Activated naive CD8-positive, alpha-beta T cell treated with anti-CD3 and anti-CD28 coated beads, Interleukin-2, amount 10 ng/mL, durations not matched to agents 7 days and 5 days (primary cell): ENCODE measurements at regions not wholly inside any gene's neighbourhood (a gene's known extent, or its start where the extent isn't known, plus 50 kb on each side); places are given as distances from the start of the nearest gene placed in this dataset.

Source experiments
- ATAC-seq: fragments of 150-1000 bp; cut with Tn5 transposase; one replicate; pipeline ENCODE4 v1.10.0; 2021; ENCODE audit warnings: low read depth, moderate library complexity
- POLR2A ChIA-PET: fragments of 350-600 bp; sonication (Branson Sonifier 250); formaldehyde crosslinking; loops from one replicate; lab custom pipeline; 2021; ENCODE audit warnings: antibody characterized with exemption; lab: Charles Lee
- DNase-seq: peaks from one replicate; pipeline ENCODE4 v3.0.0; 2021
- H3K27ac Mint-ChIP-seq: one replicate; pipeline ENCODE4 v1.8.0; 2022; ENCODE audit warnings: mild to moderate bottlenecking, mixed read lengths
- H3K27me3 Mint-ChIP-seq: one replicate; pipeline ENCODE4 v1.8.0; 2022; ENCODE audit warnings: mild to moderate bottlenecking, moderate library complexity, mixed read lengths
- H3K36me3 Mint-ChIP-seq: one replicate; pipeline ENCODE4 v1.8.0; 2021; ENCODE audit warnings: mild to moderate bottlenecking, mixed read lengths
- H3K4me1 Mint-ChIP-seq: one replicate; pipeline ENCODE4 v1.8.0; 2021; ENCODE audit warnings: mixed read lengths
- H3K4me3 Mint-ChIP-seq: one replicate; pipeline ENCODE4 v1.8.0; 2022; ENCODE audit warnings: mild to moderate bottlenecking, moderate library complexity, mixed read lengths
- H3K9me3 Mint-ChIP-seq: one replicate; pipeline ENCODE4 v1.8.0; 2021; ENCODE audit warnings: mixed read lengths

DNA sequence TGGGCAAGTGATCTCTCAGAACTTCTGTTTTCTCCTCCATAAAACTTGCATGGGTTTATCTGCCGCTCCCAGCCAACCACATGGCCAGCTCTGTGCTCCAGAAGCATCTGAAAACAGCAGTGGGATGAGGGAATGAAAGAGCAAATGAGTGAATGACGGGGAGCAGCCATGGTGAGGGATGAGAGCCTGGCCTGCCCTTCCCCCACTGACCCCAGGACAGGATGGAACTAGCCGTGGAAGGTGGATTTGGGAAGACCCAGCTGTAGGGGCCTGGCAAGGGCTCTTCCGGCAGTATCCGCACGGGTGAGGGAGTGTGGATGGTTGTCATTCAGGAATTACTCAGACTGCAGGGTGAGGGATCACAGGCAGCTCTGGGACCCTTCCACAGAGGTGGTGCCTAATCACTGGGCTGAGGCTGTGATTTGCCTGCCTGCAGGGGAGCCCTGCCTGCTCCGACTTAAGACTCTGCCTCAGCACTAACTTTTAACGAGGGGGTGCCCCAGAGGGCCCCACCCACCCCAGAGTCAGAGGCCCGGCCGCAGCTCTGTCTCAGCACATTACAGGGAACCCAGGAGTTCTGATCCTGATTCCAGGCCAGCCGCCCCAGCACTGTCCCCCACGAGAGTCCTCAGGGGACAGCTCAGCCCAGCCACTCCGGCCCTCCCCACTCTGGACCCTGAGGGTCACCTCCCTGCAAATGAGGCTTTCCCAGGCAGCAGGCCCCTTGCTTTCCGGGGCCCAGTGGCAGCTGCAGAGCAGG, 136.8 kb upstream of the C14orf180 start:
- DNase-seq (no peak), ATAC-seq (no peak)
- Mint-ChIP-seq H3K27me3 (peaks cover 1% of the 10 kb centered on the region), H3K27ac (no peak overlapping the region), H3K36me3 (no peaks in the 10 kb centered on the region), H3K4me1 (no peaks in the 10 kb centered on the region), H3K4me3 (no peak overlapping the region), H3K9me3 (peaks cover 6% of the 10 kb centered on the region)
- POLR2A ChIA-PET = no interaction called here

DNA sequence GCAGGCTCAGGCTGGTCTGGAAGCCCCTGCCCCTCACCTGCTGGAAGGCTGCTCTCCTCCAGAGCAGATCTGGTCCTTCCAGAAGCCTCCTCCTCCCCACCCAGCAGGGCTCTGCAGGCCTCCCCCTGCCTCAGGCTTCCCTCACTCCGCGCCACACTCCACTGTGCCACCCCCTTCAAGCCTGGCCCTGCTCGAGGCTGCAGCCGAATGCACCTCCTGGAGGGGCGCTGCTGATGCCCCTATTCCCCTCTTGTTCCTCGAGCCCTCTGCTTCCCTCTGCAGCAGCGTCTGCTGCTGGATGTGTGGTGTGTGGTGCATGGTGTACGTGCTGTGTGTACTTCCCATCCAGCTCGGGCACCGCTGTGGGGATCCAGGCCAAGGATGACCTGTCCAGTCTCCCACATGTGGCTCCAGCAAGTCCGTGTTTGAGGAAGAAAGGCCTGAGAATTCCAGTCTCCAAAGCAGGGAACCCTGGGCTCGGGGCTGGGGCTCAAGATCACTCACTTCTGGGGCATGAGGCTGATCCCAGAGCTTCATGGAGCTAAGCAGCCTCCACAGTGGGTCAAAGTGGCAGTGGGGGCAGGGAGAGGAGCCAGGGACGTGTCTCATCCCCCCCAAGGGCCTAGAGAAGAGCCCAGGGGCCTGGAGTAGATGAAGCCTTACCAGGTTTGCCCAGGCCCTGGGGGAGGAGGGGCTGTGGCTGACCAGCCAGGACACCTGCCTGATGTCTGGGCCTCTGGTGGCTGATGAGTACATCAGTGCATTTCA, 136.0 kb upstream of the C14orf180 start:
- no peak overlapping the region for H3K27ac Mint-ChIP-seq
- no peak overlapping the region for H3K4me3 Mint-ChIP-seq
- no peak for ATAC-seq

DNA sequence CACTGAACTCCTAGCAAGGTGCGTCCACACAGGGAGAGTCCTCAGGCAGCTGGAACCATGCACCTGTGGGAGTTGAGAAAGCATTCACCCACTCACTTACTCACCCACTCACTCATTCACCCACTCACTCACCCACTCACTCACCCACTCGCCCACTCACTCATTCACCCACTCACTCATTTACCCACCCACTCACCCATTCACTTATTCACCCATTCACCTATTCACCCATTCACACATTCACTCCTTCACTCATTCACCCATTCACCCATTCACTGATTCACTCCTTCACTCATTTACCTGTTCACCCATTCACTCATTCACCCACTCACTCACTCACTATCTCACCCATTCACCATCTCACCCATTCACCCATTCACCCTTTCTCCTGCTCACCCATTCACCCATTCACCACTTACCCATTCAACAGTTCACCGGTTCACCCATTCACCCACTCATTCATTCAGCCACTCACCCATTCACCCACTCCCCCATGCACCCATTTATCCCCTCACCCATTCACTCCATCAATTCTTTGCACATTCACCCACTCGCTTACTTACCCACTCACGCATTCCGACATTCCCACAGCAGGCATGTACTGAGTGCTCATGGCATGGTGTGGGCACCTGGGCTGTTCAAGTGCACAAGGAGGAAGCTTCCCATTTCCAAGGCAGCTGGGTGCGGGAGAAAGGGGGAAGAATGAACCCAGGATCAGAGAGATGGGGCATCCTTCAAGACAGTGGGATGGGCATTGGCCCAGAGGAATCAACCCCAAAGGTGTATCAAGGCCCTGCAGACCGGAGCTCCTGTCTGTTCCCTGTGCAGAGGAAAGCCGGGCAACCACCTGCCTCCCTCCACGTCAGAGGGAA, 135.2 kb upstream of the C14orf180 start:
- H3K4me1 Mint-ChIP-seq = no peaks in the 10 kb centered on the region
- no peak for ATAC-seq
- H3K27ac Mint-ChIP-seq = no peak overlapping the region
- H3K9me3 Mint-ChIP-seq = peaks cover 10% of the 10 kb centered on the region
- no peaks in the 10 kb centered on the region for H3K36me3 Mint-ChIP-seq
- H3K27me3 Mint-ChIP-seq = peaks cover 9% of the 10 kb centered on the region
- no peak for DNase-seq
- H3K4me3 Mint-ChIP-seq = no peak overlapping the region
- POLR2A ChIA-PET = no interaction called here

More for the DNA sequence above, 136.0 kb upstream of the C14orf180 start:
- Mint-ChIP-seq H3K36me3 (no peaks in the 10 kb centered on the region), H3K4me1 (no peaks in the 10 kb centered on the region), H3K9me3 (peaks cover 10% of the 10 kb centered on the region), H3K27me3 (peaks cover 6% of the 10 kb centered on the region)
- POLR2A ChIA-PET = no interaction called here
- no peak for DNase-seq

DNA sequence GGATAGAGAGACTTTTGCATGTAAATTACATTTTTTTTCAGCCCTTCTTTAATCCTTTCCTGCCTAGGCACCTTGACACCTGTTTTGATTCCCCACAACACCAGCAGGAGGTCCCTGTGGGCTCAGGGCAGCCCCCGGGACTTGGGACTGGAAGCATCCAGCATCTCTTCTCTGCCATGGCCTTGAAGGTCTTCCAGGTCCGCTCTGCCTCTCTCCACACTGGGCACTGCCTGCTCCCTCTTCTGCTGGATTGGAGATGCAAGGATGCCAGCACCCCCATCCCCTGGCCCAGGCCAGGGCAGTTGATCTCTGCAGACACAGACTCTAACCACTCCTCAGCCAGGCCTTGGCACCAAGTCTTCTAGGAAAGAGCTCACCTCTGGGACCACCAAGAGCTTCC, 134.5 kb upstream of the C14orf180 start:
- Mint-ChIP-seq H3K4me1 (no peaks in the 10 kb centered on the region), H3K9me3 (peaks cover 10% of the 10 kb centered on the region), H3K36me3 (no peaks in the 10 kb centered on the region), H3K27ac (no peak overlapping the region), H3K27me3 (peaks cover 11% of the 10 kb centered on the region), H3K4me3 (no peak overlapping the region)
- ATAC-seq (no peak), DNase-seq (no peak)
- POLR2A ChIA-PET = no interaction called here

DNA sequence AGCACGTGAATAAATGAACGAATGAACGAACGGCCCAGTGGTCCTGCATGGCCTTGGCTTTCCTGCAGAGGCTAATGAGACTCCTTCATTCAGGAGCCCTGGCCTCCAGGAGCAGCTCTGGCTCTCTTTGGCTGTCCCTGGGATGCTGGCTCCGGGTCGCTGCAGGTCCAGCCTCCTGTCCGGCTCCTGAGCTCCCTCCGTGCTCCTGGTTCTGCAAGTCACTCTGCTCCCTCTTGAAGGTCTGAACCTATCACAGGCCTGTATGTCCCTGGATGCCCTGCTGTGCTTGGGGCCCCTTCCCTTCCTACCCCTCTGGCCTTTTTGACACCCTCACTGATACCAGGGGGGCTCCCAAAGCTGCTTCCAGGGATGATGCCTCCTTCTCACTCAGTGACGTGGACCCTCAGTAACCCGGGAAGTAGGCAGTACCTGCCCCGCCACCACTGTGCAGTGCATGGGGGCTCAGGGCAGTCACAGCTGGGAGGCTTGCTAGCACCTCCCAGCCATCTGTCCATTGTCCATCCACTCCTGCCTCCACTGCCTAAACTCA, 133.7 kb upstream of the C14orf180 start:
- Mint-ChIP-seq H3K9me3 (peaks cover 12% of the 10 kb centered on the region), H3K36me3 (no peaks in the 10 kb centered on the region), H3K4me1 (no peaks in the 10 kb centered on the region), H3K27ac (no peak overlapping the region), H3K4me3 (no peak overlapping the region), H3K27me3 (peaks cover 11% of the 10 kb centered on the region)
- no peak for ATAC-seq
- DNase-seq = no peak
- POLR2A ChIA-PET = no interaction called here

DNA sequence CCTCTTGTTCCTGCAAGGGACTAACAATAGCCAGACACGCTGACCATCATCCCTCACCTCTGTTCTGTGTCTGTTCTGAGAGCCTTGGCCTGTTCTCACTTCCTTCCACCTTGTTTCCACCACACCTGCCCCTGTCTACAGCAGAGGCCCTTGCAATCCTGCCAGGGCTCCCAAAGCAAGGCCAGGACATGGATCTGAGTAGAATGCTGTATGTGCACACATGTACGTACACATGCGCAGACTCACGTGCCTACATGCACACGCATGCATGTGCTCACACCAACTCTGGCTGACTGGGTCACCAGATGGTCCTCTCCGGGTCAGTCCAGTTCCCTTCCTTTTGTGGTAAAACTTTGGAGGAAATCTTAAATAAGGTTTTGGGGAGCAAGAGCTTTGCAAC, 133.0 kb upstream of the C14orf180 start:
- peaks cover 11% of the 10 kb centered on the region for H3K27me3 Mint-ChIP-seq
- no peak overlapping the region for H3K4me3 Mint-ChIP-seq
- ATAC-seq = no peak
- H3K9me3 Mint-ChIP-seq = peaks cover 12% of the 10 kb centered on the region
- DNase-seq = no peak
- H3K27ac Mint-ChIP-seq = no peak overlapping the region
- POLR2A ChIA-PET = no interaction called here
- no peaks in the 10 kb centered on the region for H3K36me3 Mint-ChIP-seq
- no peaks in the 10 kb centered on the region for H3K4me1 Mint-ChIP-seq

DNA sequence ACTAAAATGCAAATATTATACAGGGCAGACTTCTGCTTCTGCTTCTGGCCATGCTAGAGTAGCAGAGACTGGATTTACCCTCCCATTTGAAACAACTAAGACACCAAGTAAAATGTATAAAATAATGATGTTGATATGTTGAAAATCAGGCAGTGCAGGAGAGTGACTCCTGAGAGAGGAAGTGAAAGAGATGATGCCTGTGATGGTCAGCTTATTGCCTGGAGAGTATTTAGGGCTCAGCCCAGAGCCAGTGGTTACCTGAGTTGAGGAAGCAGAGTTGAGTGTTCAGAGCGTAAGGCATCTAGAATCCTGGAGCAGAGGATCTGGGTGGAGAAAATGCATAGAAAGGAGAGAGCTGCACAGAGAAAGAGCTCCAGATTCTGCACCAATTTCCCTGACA, 131.8 kb upstream of the C14orf180 start:
- Mint-ChIP-seq H3K4me1 (no peaks in the 10 kb centered on the region), H3K27me3 (peaks cover 15% of the 10 kb centered on the region), H3K27ac (no peak overlapping the region), H3K36me3 (no peaks in the 10 kb centered on the region), H3K4me3 (no peak overlapping the region), H3K9me3 (peaks cover 12% of the 10 kb centered on the region)
- ATAC-seq = no peak
- POLR2A ChIA-PET = no interaction called here
- DNase-seq = no peak

DNA sequence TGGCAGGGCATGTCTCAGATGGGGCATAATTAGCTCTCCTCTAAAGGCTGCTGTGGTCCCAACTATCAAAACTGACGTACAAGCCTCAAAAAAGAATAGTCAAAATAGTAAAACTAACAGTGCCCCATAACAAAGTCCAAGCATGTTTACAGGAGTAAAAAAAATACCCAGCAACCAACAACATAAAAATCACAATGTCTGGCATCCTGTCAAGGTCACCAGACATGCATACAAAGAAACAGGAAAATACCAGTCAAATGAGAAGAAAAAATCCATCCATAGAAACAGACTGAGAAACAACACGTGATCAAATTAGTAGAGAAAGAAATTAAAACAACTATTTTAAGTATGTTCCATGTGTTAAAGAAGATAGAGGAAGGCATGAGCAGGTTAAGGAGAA, 131.2 kb upstream of the C14orf180 start:
- DNase-seq = no peak
- Mint-ChIP-seq H3K27me3 (peaks cover 19% of the 10 kb centered on the region), H3K27ac (no peak overlapping the region), H3K9me3 (peaks cover 12% of the 10 kb centered on the region), H3K4me3 (no peak overlapping the region), H3K36me3 (no peaks in the 10 kb centered on the region), H3K4me1 (no peaks in the 10 kb centered on the region)
- POLR2A ChIA-PET = no interaction called here
- no peak for ATAC-seq

DNA sequence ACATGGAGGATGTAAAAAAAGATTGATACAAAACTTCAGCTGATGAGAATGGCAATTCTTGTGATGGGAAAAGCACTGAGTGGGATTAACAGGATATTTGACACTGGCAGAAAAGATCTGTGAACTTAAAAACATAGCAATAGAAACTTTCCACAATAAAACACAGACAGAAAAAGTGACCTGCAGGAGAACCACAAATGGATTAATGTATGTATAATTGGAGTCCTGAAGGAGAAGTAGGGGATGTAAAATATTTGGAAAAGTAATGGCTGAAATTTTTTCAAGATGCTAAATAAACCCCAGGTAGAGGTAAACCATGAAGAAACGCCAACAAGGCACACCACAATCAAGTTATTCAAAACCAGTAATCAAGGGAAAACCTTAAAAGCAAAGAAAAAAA, 130.8 kb upstream of the C14orf180 start:
- no peaks in the 10 kb centered on the region for H3K36me3 Mint-ChIP-seq
- peaks cover 12% of the 10 kb centered on the region for H3K9me3 Mint-ChIP-seq
- POLR2A ChIA-PET = no interaction called here
- peaks cover 21% of the 10 kb centered on the region for H3K27me3 Mint-ChIP-seq
- DNase-seq (no peak), ATAC-seq (no peak)
- no peak overlapping the region for H3K4me3 Mint-ChIP-seq
- no peak overlapping the region for H3K27ac Mint-ChIP-seq
- H3K4me1 Mint-ChIP-seq = no peaks in the 10 kb centered on the region

DNA sequence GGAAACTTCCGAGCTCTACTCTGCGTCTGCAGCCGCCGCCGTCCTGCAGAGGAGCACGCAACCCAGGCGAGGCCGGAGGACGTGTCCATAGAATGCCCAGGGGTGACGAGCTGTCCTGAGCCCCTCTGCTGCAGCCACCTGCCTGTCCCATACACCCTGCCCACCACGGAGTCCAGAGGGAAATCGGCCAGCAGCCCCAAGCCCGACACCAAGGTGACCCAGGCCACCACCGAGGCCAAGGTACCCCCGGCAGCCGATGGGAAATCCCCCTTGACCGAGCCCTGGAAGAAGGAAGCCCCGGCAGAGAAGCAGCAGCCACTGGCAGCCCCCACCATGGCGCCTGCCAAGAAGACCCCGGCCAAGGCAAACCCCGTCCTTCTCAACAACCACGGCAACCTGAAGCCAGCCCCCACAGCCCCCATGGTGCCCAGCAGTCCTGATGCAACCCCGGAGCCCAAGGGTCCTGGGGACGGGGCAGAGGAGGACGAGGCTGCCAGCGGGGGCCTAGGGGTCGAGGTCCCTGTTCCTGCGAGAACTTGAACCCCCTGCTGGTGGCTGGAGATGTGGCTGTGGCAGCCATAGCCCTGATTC, 128.7 kb upstream of the C14orf180 start:
- ATAC-seq (no peak), DNase-seq (no peak)
- no peak overlapping the region for H3K4me3 Mint-ChIP-seq
- peaks cover 36% of the 10 kb centered on the region for H3K27me3 Mint-ChIP-seq
- no peaks in the 10 kb centered on the region for H3K36me3 Mint-ChIP-seq
- H3K4me1 Mint-ChIP-seq = no peaks in the 10 kb centered on the region
- no peak overlapping the region for H3K27ac Mint-ChIP-seq
- POLR2A ChIA-PET = no interaction called here
- peaks cover 7% of the 10 kb centered on the region for H3K9me3 Mint-ChIP-seq

DNA sequence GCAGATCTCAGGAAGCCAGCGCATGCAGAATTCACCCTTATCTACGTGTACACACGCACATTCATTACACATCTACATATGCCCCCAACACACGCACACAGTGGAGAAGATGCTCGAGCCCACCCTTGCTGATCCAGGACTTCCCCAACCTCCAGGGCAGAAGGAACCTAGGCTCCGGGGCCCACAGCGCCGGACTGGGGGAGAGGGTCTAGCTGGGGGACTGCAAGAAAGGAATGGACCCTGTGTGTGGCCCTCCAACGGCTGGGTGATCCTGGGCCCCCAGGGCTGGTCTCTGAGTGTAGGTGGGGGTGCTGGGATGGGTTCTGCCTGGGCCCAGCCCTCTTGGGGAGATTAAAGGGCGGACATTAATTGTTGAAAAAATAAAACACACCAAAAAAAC, 128.1 kb upstream of the C14orf180 start:
- no peaks in the 10 kb centered on the region for H3K4me1 Mint-ChIP-seq
- POLR2A ChIA-PET = no interaction called here
- no peak overlapping the region for H3K27ac Mint-ChIP-seq
- H3K9me3 Mint-ChIP-seq = peaks cover 7% of the 10 kb centered on the region
- ATAC-seq = no peak
- H3K36me3 Mint-ChIP-seq = no peaks in the 10 kb centered on the region
- H3K27me3 Mint-ChIP-seq = peaks cover 40% of the 10 kb centered on the region
- H3K4me3 Mint-ChIP-seq = no peak overlapping the region
- DNase-seq = no peak

DNA sequence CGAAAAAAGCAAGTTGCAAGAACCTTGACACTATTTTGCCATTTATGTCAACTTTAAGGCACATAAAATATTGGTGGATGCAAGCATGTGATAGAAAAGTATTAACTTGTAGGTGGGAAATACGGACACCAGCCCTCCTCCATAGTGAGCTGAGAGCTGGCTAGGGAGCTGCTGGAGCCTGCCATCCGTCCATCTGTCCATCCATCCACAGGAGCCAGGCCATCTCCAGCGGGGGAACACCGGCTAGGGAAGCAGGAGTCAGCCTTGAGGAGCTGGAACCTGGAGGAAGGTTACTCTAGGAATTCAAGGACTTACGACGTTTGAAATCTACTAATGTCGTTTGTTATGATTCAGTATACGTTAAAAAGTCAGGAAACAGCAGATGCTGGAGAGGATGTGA, 120.7 kb upstream of the C14orf180 start:
- H3K4me3 Mint-ChIP-seq = no peak overlapping the region
- ATAC-seq (no peak), DNase-seq (no peak)
- H3K27ac Mint-ChIP-seq = no peak overlapping the region
- H3K9me3 Mint-ChIP-seq = no peaks in the 10 kb centered on the region
- H3K27me3 Mint-ChIP-seq = peaks cover 61% of the 10 kb centered on the region
- H3K4me1 Mint-ChIP-seq = no peaks in the 10 kb centered on the region
- POLR2A ChIA-PET = no interaction called here
- H3K36me3 Mint-ChIP-seq = no peaks in the 10 kb centered on the region
